Ovary (tissue), 7 donors: ENCODE measurements at regions not wholly inside any gene's neighbourhood (a gene's known extent, or its start where the extent isn't known, plus 50 kb on each side); places are given as distances from the start of the nearest gene placed in this dataset.
"Not testable (repeated sequence)": the region's sequence is repeated elsewhere in the genome, so short reads cannot be mapped to it uniquely, and the experiment has no call there.

Source experiments
- DNase-seq, 5 donors: peaks; one replicate each; pipeline ENCODE4 v3.0.0-alpha.2; 2019 to 2020
- H3K27ac ChIP-seq, 2 donors: fragments of 200-600 bp; one replicate each; pipeline versions ENCODE4 v1.5.1 to v1.8.0; 2019 to 2022
- H3K27me3 ChIP-seq: fragments of 200-600 bp; one replicate; pipeline ENCODE4 v1.8.0; 2022
- H3K36me3 ChIP-seq: fragments of 200-600 bp; sonication (generic); one replicate; pipeline ENCODE4 v1.5.1; 2019
- H3K4me1 ChIP-seq: one replicate; pipeline ENCODE4 v1.8.1; 2013; ENCODE audit warnings: mild to moderate bottlenecking, moderate library complexity; ENCODE audit not compliant: insufficient read depth
- H3K4me3 ChIP-seq: fragments of 200-600 bp; sonication (generic); one replicate; pipeline ENCODE4 v1.5.1; 2017
- H3K9me3 ChIP-seq, 2 donors: fragments of 200-600 bp in 1 of 2; sonication (generic) in 1 of 2; one replicate each; pipeline versions ENCODE4 v1.5.1 to v1.8.1; 2013 to 2019; ENCODE audit warnings: mild to moderate bottlenecking in 1 of 2, moderate library complexity in 1 of 2
- EP300 ChIP-seq: sonication (generic); formaldehyde crosslinking; IDR thresholded peaks from one replicate; pipeline ENCODE4 v1.6.1; 2017; ENCODE audit warnings: antibody characterized with exemption
- POLR2A ChIP-seq: fragments of 450-650 bp; IDR thresholded peaks from one replicate; pipeline ENCODE4 v1.6.1; 2017; ENCODE audit warnings: antibody characterized with exemption, mild to moderate bottlenecking, moderate library complexity
- WGBS, 3 donors: extraction: QIAGEN DNeasy Blood & Tissue Kit in 1 of 3; methylation state at CpG; one replicate each; pipeline versions ENCODE4 v1.1.5 to v1.1.7; 2013 to 2017; 5-methylcytosine and 5-hydroxymethylcytosine counted together
- intact Hi-C, 4 donors: fragments of 100-400 bp; cut with DNase I; formaldehyde crosslinking; loops; one replicate each; pipeline versions ENCODE4 v1.11.0 to v1.15.1; 2022 to 2023
- TF ChIP-seq, protein P1 (sequence below), 3 donors: fragments of 450-650 bp in 2 of 3; fragments of 200-600 bp in 1 of 3; IDR thresholded peaks; one replicate each; pipeline versions ENCODE4 v1.5.1 to v1.8.0; 2016 to 2022; ENCODE audit warnings: antibody characterized with exemption in 3 of 3, mild to moderate bottlenecking in 1 of 3
- donor health status: DM: no; HTN: no; CAD: no; lungs with moderate emphysema.
- donor health status: DM: no; HTN: no; CAD: no.
- donor health status: Bipolar disorder and iron deficiency.
- donor health status: DM: no; HTN: no; CAD: no.
- donor health status: DM: yes; HTN: yes; CAD: no.

DNA sequence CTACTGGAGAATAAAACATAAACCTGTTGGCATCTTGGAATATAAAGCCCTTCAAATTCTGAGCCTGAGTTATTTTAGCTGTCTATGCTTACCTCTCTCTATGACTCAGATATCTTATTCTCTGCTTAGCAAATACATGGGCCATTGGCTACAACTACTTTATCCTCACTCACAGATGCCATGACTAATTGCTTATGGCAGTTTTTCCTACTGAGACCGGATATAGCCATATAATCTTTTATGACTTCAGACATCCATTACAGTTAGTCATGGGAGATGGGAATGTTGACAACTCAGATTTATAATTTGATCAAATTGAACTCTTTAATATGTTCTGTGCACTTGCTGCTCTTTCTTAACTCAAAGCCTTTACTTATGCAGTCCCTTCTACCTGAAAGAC is 502.4 kb upstream of the ATP2B1 start:
- no peaks in the 10 kb centered on the region for H3K9me3 ChIP-seq
- H3K27ac ChIP-seq = no peak overlapping the region
- no peaks in the 10 kb centered on the region for H3K36me3 ChIP-seq
- H3K4me3 ChIP-seq = no peak overlapping the region
- no peaks in the 10 kb centered on the region for H3K27me3 ChIP-seq
- intact Hi-C loops = no loop called here
- no peak for DNase-seq
- WGBS, 3 donors = 74 to 90% (median 85%) methylated on average over 1 of the region's 1 CpG
- TF ChIP-seq, protein P1, sequence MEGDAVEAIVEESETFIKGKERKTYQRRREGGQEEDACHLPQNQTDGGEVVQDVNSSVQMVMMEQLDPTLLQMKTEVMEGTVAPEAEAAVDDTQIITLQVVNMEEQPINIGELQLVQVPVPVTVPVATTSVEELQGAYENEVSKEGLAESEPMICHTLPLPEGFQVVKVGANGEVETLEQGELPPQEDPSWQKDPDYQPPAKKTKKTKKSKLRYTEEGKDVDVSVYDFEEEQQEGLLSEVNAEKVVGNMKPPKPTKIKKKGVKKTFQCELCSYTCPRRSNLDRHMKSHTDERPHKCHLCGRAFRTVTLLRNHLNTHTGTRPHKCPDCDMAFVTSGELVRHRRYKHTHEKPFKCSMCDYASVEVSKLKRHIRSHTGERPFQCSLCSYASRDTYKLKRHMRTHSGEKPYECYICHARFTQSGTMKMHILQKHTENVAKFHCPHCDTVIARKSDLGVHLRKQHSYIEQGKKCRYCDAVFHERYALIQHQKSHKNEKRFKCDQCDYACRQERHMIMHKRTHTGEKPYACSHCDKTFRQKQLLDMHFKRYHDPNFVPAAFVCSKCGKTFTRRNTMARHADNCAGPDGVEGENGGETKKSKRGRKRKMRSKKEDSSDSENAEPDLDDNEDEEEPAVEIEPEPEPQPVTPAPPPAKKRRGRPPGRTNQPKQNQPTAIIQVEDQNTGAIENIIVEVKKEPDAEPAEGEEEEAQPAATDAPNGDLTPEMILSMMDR (IDR thresholded peaks at IDR 0.05) = no peak
- TF ChIP-seq EP300 = no peak
- TF ChIP-seq POLR2A = no peak
- no peaks in the 10 kb centered on the region for H3K4me1 ChIP-seq

DNA sequence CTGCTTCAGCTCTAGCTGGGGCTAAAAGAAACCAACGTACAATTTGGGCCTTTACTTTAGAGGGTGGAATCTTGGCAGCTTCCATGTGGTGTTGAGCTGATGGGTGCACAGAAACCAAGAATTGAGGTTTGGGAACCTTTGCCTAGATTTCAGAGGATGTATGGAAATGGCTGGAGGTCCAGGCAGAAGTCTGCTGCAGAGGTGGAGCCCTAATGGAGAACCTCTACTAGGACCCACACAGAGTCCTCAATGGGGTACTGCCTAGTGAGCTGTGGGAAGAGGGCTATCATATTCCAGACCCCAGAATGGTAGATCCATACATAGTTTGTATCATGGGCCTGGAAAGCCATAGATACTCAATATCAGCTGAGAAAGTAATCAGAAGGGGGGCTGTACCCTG is 500.4 kb upstream of the ATP2B1 start:
- Histone ChIP-seq H3K27me3 (no peaks in the 10 kb centered on the region), H3K27ac (no peak overlapping the region), H3K9me3 (no peaks in the 10 kb centered on the region), H3K4me3 (no peak overlapping the region), H3K36me3 (no peaks in the 10 kb centered on the region), H3K4me1 (no peaks in the 10 kb centered on the region)
- no peak for TF ChIP-seq POLR2A
- TF ChIP-seq, protein P1 (IDR thresholded peaks at IDR 0.05) = no peak
- TF ChIP-seq EP300 = no peak
- 88 to 90% (median 88%) methylated on average over 1 of the region's 1 CpG for WGBS, 3 donors
- intact Hi-C loops = no loop called here
- DNase-seq = no peak

DNA sequence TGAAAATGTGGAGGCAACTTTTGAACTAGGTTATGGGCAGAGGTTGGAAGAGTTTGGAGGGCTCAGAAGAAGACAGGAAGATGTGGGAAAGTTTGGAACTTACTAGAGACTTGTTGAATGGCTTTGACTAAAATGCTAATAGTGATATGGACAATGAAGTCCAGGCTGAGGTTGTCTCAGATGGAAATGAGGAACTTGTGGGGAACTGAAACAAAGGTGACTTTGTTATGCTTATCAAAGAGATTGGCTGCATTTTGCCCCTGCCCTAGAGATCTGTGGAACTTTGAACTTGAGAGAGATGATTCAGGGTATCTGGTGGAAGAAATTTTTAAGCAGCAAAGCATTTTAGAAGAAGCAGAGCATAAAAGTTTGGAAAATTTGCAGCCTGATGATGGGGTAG is 499.7 kb upstream of the ATP2B1 start:
- H3K9me3 ChIP-seq, intact Hi-C loops, H3K4me3 ChIP-seq, H3K27me3 ChIP-seq, H3K27ac ChIP-seq, DNase-seq, H3K36me3 ChIP-seq, H3K4me1 ChIP-seq: not testable (repeated sequence)

DNA sequence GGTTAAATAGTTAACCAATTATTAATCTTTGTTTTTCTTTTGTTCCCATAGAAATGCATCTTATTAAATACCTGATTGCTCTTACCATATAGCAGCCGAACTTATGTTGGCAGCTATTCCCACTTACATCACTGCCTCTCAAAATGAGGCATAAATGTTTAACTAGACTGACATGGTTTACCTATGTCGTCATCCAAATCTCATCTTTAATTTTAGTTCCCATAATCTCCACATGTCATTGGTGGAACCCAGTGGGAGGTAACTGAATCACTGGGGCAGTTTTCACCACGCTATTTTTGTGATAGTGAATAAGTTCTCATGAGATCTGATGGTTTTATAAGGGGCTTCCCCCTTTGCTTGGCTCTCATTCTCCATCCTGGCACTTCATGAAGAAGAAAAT is 499.2 kb upstream of the ATP2B1 start:
- no peak overlapping the region for H3K4me3 ChIP-seq
- H3K27me3 ChIP-seq = no peaks in the 10 kb centered on the region
- H3K36me3 ChIP-seq = no peaks in the 10 kb centered on the region
- no peaks in the 10 kb centered on the region for H3K9me3 ChIP-seq
- no peak for TF ChIP-seq POLR2A
- TF ChIP-seq, protein P1 (IDR thresholded peaks at IDR 0.05) = no peak
- TF ChIP-seq EP300 = no peak
- H3K4me1 ChIP-seq = no peaks in the 10 kb centered on the region
- DNase-seq = no peak
- intact Hi-C loops = no loop called here
- WGBS, 3 donors = 60 to 95% (median 92%) methylated on average over 3 of the region's 3 CpGs
- H3K27ac ChIP-seq = no peak overlapping the region

DNA sequence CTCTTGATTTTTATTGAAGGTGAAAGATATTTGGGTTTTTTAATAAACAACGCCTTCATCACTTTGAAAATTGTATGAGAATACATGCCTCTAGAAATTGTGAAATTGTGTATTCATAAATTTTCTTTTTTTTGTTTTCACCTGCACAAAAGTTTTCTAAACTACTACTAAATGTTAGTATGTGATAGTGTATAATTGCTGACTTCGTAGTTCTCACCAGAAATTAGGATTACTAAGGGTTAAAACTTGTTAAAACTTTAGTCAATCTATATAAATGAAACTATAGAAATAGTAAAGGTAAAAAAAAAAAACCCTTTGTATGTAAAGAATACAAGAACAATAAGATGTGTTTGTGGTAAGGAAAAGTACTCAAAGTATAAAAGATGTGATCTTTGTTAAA is 496.5 kb upstream of the ATP2B1 start:
- no peaks in the 10 kb centered on the region for H3K9me3 ChIP-seq
- H3K36me3 ChIP-seq = no peaks in the 10 kb centered on the region
- DNase-seq = no peak
- no peak overlapping the region for H3K27ac ChIP-seq
- intact Hi-C loops = no loop called here
- no peaks in the 10 kb centered on the region for H3K27me3 ChIP-seq
- no peak overlapping the region for H3K4me3 ChIP-seq
- 95 to 98% (median 96%) methylated on average over 2 of the region's 2 CpGs for WGBS, 3 donors
- no peaks in the 10 kb centered on the region for H3K4me1 ChIP-seq
- TF ChIP-seq EP300 (no peak), POLR2A (no peak)
- TF ChIP-seq, protein P1 (IDR thresholded peaks at IDR 0.05) = no peak
